H54 (cell line): ENCODE measurements at regions not wholly inside any gene's neighbourhood (a gene's known extent, or its start where the extent isn't known, plus 50 kb on each side); places are given as distances from the start of the nearest gene placed in this dataset.

Source experiments
- DNase-seq: peaks from one replicate; pipeline ENCODE4 v3.0.0; 2011; ENCODE audit warnings: low spot score, mixed read lengths; ENCODE audit not compliant: insufficient read length
- FAIRE-seq: peaks from 3 replicates; lab custom pipeline; 2011; peaks lifted over from hg19 to GRCh38; lab: Jason Lieb, UNC
- POLR2A ChIP-seq: IDR thresholded peaks from 2 replicates; pipeline ENCODE4 v1.6.1; 2011; ENCODE audit warnings: low read depth, mild to moderate bottlenecking, low read length

DNA sequence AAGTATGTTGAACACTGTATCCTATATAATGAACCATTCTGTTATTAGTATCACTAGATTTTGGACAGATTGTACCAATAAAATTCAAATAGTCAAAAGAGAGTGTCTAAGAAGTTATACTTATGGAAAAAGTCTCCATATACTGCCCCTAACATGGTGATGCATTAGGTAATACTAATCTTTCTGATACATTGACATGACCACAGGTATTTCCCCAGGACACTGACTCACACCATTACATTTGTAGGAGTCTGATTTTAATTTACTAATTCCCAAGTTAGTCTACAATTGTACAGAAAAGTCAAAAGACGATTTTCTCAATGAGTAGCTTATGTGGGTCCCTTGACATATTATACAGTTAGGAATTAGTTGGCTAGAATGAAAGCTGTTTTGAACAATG lies 593.8 kb downstream of the ISL1 start:
- DNase-seq, result no peak
- FAIRE-seq, result no peak
- no peak for TF ChIP-seq POLR2A

DNA sequence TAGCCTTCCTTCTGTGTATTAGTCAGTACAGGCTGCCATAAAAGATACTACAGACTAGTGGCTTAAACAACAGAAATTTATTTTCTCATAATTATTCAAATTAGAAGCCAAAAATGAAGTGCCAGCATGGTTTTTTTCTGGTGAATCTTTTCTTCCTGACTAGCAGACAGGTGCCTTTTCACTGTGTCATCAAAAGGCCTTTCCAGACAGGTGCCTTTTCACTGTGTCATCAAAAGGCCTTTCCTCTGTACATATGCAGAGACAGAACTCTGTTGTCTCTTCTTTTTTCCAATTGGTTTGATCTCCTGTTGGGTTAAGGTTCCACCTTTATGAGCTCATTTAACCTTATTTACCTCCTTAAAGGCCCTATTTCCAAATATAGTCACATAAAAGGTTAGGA lies 599.9 kb downstream of the ISL1 start:
- DNase-seq (no peak), FAIRE-seq (no peak)
- TF ChIP-seq POLR2A, result no peak

GRCh38 chr5:51986733-51987132 lies 603.5 kb downstream of the ISL1 start:
- TF ChIP-seq POLR2A, result no peak
- DNase-seq (no peak), FAIRE-seq (no peak)

- FAIRE-seq (no peak), DNase-seq (no peak)
- no peak for TF ChIP-seq POLR2A
These were observed 604.0 kb downstream of the ISL1 start for GRCh38 chr5:51987239-51987638.

- DNase-seq, result no peak
- TF ChIP-seq POLR2A, result no peak
- no peak for FAIRE-seq
These were observed 604.5 kb downstream of the ISL1 start for GRCh38 chr5:51987669-51988209.

DNA sequence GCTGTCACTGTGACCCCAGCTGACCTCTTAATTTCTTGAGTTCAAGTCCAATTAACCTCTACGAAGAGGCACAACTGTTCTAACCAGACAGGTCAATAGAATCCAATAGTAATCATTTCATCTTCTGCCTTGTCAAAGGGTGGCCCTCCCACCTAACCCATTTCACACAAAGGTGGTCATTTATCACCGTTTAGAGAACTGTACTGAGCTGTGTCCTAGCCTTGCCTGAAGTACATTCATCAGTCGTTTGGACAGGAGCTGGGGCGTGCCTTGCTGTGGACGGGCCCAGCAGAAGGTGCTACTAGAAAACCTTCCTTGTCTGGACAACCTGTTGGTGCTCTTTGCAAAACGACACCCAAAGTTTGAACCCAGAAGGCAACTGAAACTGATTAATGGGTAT lies 605.4 kb downstream of the ISL1 start:
- FAIRE-seq (no peak), DNase-seq (no peak)

GRCh38 chr5:51990241-51990640 lies 607.0 kb downstream of the ISL1 start:
- DNase-seq (no peak), FAIRE-seq (no peak)
- TF ChIP-seq POLR2A, result no peak

More for the DNA sequence above, 605.4 kb downstream of the ISL1 start:
- no peak for TF ChIP-seq POLR2A

DNA sequence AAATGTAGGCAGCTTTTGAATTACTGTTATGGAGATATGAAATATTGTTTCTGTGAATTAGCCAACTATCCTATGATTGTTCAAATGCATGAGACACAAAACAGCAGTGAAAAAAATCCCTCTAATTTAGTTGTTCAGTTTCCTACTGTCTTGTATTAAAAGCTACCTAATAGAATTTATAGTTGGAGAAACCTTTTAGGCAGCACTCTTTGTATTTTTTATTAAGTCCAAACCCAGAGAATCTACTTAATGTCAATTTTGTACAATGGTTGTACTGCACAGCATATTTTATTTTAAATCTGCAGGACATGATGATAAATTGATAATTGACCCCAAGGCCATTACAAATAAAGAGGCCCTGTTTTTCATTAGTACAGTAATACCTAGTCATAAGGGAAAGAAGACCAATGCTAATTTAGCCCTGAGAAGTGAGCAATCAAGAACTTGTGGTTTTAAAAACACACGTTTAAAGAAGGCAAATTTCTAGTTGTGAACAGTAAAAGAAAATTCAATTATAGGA lies 607.5 kb downstream of the ISL1 start:
- DNase-seq, result no peak
- no peak for TF ChIP-seq POLR2A
- no peak for FAIRE-seq

GRCh38 chr5:51991940-51992339 lies 608.7 kb downstream of the ISL1 start:
- TF ChIP-seq POLR2A, result no peak
- FAIRE-seq (no peak), DNase-seq (no peak)

- FAIRE-seq, result no peak
- no peak for TF ChIP-seq POLR2A
- no peak for DNase-seq
These were observed 612.6 kb downstream of the ISL1 start for GRCh38 chr5:51995773-51996306.

GRCh38 chr5:51996356-51996861 lies 613.2 kb downstream of the ISL1 start:
- FAIRE-seq, result no peak
- TF ChIP-seq POLR2A, result no peak
- DNase-seq, result no peak

DNA sequence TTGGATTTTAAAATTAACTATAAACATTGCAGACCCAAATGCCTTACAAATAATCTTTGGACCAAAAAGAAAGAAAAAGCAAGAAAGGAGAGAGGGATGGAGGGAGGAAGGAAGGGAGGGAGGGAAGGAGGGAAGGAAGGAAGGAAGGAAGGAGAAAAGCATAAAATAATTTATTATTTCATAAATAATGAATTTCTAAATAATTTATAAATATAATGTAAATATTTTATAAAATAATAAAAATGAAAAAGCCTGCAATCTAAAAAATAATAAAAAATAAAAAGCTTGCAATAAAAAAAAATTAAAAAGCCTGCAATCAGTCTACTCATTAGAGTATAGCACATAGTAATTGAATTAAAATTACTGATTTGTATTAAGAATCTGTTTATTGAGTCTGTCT lies 614.3 kb downstream of the ISL1 start:
- TF ChIP-seq POLR2A, result no peak
- DNase-seq, result no peak
- no peak for FAIRE-seq

DNA sequence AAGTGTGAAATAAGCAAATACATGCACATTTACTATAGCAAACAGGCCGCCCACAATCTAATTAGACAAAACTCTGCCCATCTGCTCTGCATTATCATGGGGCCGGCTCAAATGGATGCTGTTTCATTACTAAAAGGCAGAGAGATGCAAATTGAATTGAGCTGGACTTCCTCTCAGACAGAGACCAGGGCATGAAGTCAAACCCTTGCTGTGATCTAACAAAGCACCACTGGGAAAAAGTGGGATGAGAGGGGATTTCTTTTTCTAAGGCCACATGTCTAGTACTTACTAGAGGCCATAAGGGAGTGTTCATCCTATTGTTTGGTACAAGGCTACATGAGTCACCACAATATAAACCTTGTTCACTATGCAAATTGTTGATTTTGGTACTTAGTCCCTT lies 614.7 kb downstream of the ISL1 start:
- DNase-seq, result no peak
- no peak for TF ChIP-seq POLR2A
- no peak for FAIRE-seq

- no peak for TF ChIP-seq POLR2A
- DNase-seq, result peak; percentile 1
- FAIRE-seq, result peak; percentile 78
These were observed 624.1 kb downstream of the ISL1 start for GRCh38 chr5:52007230-52007858.

- no peak for TF ChIP-seq POLR2A
- FAIRE-seq (no peak), DNase-seq (no peak)
These were observed 627.2 kb downstream of the ISL1 start for GRCh38 chr5:52010454-52010853.
